Spleen (tissue), 11 donors: ENCODE measurements at regions not wholly inside any gene's neighbourhood (a gene's known extent, or its start where the extent isn't known, plus 50 kb on each side); places are given as distances from the start of the nearest gene placed in this dataset.
"Not testable (repeated sequence)": the region's sequence is repeated elsewhere in the genome, so short reads cannot be mapped to it uniquely, and the experiment has no call there.

Experiments
- DNase-seq: peaks from one replicate; pipeline ENCODE4 v3.0.0-alpha.2; 2020
- H3K27ac ChIP-seq, 8 donors: fragments of 200-600 bp; sonication (generic) in 7 of 8; 1 replicate in 4 of 8; 2 replicates in 4 of 8; pipeline versions ENCODE4 v1.5.0 to v1.8.0; 2016 to 2021; ENCODE audit warnings: inconsistent platforms in 4 of 8, mild to moderate bottlenecking in 4 of 8, moderate library complexity in 1 of 8
- H3K27me3 ChIP-seq, 7 donors: fragments of 200-600 bp; sonication (generic) in 6 of 7; replicated peaks in 1 of 7; 1 replicate in 4 of 7; 2 replicates in 3 of 7; pipeline versions ENCODE4 v1.5.0 to v1.8.0; 2016 to 2021; ENCODE audit warnings: inconsistent platforms in 3 of 7, mild to moderate bottlenecking in 1 of 7
- H3K36me3 ChIP-seq, 6 donors: fragments of 200-600 bp; sonication (generic) in 5 of 6; 1 replicate in 4 of 6; 2 replicates in 2 of 6; pipeline versions ENCODE4 v1.5.0 to v1.8.0; 2016 to 2021; ENCODE audit warnings: inconsistent platforms in 2 of 6
- H3K4me1 ChIP-seq, 6 donors: fragments of 200-600 bp; sonication (generic) in 5 of 6; 1 replicate in 3 of 6; 2 replicates in 3 of 6; pipeline versions ENCODE4 v1.5.0 to v1.8.0; 2016 to 2021; ENCODE audit warnings: inconsistent platforms in 3 of 6
- H3K4me3 ChIP-seq, 8 donors: fragments of 200-600 bp; sonication (generic) in 7 of 8; 1 replicate in 4 of 8; 2 replicates in 4 of 8; pipeline versions ENCODE4 v1.5.0 to v1.8.0; 2016 to 2021; ENCODE audit warnings: inconsistent platforms in 4 of 8, mild to moderate bottlenecking in 4 of 8, moderate library complexity in 2 of 8
- H3K9me3 ChIP-seq, 8 donors: fragments of 200-600 bp; sonication (generic) in 7 of 8; 1 replicate in 4 of 8; 2 replicates in 4 of 8; pipeline versions ENCODE4 v1.5.0 to v1.8.0; 2016 to 2021; ENCODE audit warnings: inconsistent platforms in 4 of 8
- CTCF ChIP-seq, 11 experiments: fragments of 200-600 bp in 7 of 11; fragments of 450-650 bp in 4 of 11; sonication (generic) in 4 of 11; IDR thresholded peaks in 8 of 11; conservative IDR thresholded peaks in 3 of 11; 1 replicate in 7 of 11; 2 replicates in 4 of 11; pipeline versions ENCODE4 v1.4.0 to v1.8.0; 2016 to 2021; ENCODE audit warnings: antibody characterized with exemption in 11 of 11, inconsistent platforms in 4 of 11, mild to moderate bottlenecking in 1 of 11
- POLR2A ChIP-seq, 3 donors: fragments of 450-650 bp; IDR thresholded peaks; one replicate each; pipeline ENCODE4 v1.5.1; 2017; ENCODE audit warnings: antibody characterized with exemption in 3 of 3, mild to moderate bottlenecking in 1 of 3
- POLR2AphosphoS5 ChIP-seq, 3 donors: sonication (generic); formaldehyde crosslinking; IDR thresholded peaks; one replicate each; pipeline ENCODE4 v1.5.1; 2017; ENCODE audit warnings: antibody characterized with exemption in 3 of 3
- WGBS, 5 donors: extraction: QIAGEN DNeasy Blood & Tissue Kit in 3 of 5; methylation state at CpG; one replicate each; pipeline versions ENCODE4 v1.1.5 to v1.1.7; 2013 to 2018; 5-methylcytosine and 5-hydroxymethylcytosine counted together
- intact Hi-C: fragments of 100-400 bp; cut with DNase I; formaldehyde crosslinking; loops from one replicate; pipeline ENCODE4 v1.15.0; 2023; ENCODE audit warnings: low total_unique reads
- donor health status: healthy with polysubstance abuse.
- donor health status: DM: no; HTN: no; CAD: no; lungs with moderate emphysema.
- donor health status: DM: no; HTN: no; CAD: no.
- donor health status: Bipolar disorder and iron deficiency.
- donor health status: healthy.
- donor health status: DM: no; HTN: no; CAD: no.
- donor health status: DM: yes; HTN: yes; CAD: no.

- peaks cover 0 to 5% (median 0%) of the 10 kb centered on the region in 8 donors for H3K9me3 ChIP-seq
- H3K4me3 ChIP-seq = no peak overlapping the region
- 73 to 95% (median 85%) methylated on average over 1 of the region's 1 CpG for WGBS, 5 donors
- no peak for DNase-seq
- no peaks in the 10 kb centered on the region for H3K36me3 ChIP-seq
- no peak overlapping the region for H3K27ac ChIP-seq
- intact Hi-C loops = no loop called here
- H3K27me3 ChIP-seq = peaks cover 0 to 13% (median 0%) of the 10 kb centered on the region in 7 donors
- no peak for TF ChIP-seq POLR2AphosphoS5 (IDR thresholded peaks at IDR 0.05)
- no peak for TF ChIP-seq POLR2A (IDR thresholded peaks at IDR 0.05)
- no peaks in the 10 kb centered on the region for H3K4me1 ChIP-seq
These were observed 80.9 kb upstream of the OR9Q1 start for GRCh38 chr11:57942808-57943207.

- WGBS, 5 donors = 89 to 96% (median 91%) methylated on average over 7 to 28 of the region's 28 CpGs
- H3K4me3 ChIP-seq, H3K27me3 ChIP-seq, DNase-seq, H3K27ac ChIP-seq, H3K4me1 ChIP-seq, H3K36me3 ChIP-seq, H3K9me3 ChIP-seq, intact Hi-C loops: not testable (repeated sequence)
These were observed 79.9 kb upstream of the OR9Q1 start for GRCh38 chr11:57943766-57944165.

GRCh38 chr11:57946628-57947027 is 77.1 kb upstream of the OR9Q1 start:
- intact Hi-C loops = no loop called here
- TF ChIP-seq CTCF (IDR thresholded peaks at IDR 0.05 in 8 of 11, conservative IDR thresholded peaks at IDR 0.05 in 3 of 11) (no peak), POLR2AphosphoS5 (IDR thresholded peaks at IDR 0.05) (no peak), POLR2A (IDR thresholded peaks at IDR 0.05) (no peak)

GRCh38 chr11:57964660-57965059 is 59.0 kb upstream of the OR9Q1 start:
- no peak overlapping the region for H3K27ac ChIP-seq
- intact Hi-C loops = no loop called here
- no peaks in the 10 kb centered on the region for H3K36me3 ChIP-seq
- H3K27me3 ChIP-seq = peaks cover 0 to 8% (median 0%) of the 10 kb centered on the region in 7 donors
- TF ChIP-seq POLR2A (IDR thresholded peaks at IDR 0.05) (no peak), POLR2AphosphoS5 (IDR thresholded peaks at IDR 0.05) (no peak), CTCF (IDR thresholded peaks at IDR 0.05 in 8 of 11, conservative IDR thresholded peaks at IDR 0.05 in 3 of 11) (no peak)
- H3K9me3 ChIP-seq = peaks cover 0 to 2% (median 0%) of the 10 kb centered on the region in 8 donors
- no peaks in the 10 kb centered on the region for H3K4me1 ChIP-seq
- no peak overlapping the region for H3K4me3 ChIP-seq
- WGBS, 5 donors = 88 to 94% (median 90%) methylated on average over 2 of the region's 2 CpGs
- no peak for DNase-seq

More at GRCh38 chr11:57946628-57947027, 77.1 kb upstream of the OR9Q1 start:
- H3K4me3 ChIP-seq = no peak overlapping the region
- H3K9me3 ChIP-seq = peaks cover 0 to 5% (median 0%) of the 10 kb centered on the region in 8 donors
- no peak for DNase-seq
- H3K36me3 ChIP-seq = no peaks in the 10 kb centered on the region
- 57 to 78% (median 61%) methylated on average over 2 of the region's 2 CpGs for WGBS, 5 donors
- H3K27ac ChIP-seq = no peak overlapping the region
- H3K27me3 ChIP-seq = peaks cover 0 to 5% (median 0%) of the 10 kb centered on the region in 7 donors
- no peaks in the 10 kb centered on the region for H3K4me1 ChIP-seq

GRCh38 chr11:57971272-57972012 is 52.2 kb upstream of the OR9Q1 start:
- Histone ChIP-seq H3K36me3 (no peaks in the 10 kb centered on the region), H3K9me3 (peaks cover 0 to 6% (median 0%) of the 10 kb centered on the region in 8 donors), H3K4me1 (no peaks in the 10 kb centered on the region), H3K4me3 (no peak overlapping the region), H3K27me3 (no peaks in the 10 kb centered on the region), H3K27ac (peak overlapping the region in 1 of 8 donors; percentile 36)
- WGBS, 5 donors = 74 to 92% (median 83%) methylated on average over 6 of the region's 6 CpGs
- no peak for TF ChIP-seq CTCF (IDR thresholded peaks at IDR 0.05 in 8 of 11, conservative IDR thresholded peaks at IDR 0.05 in 3 of 11)
- TF ChIP-seq POLR2AphosphoS5 (IDR thresholded peaks at IDR 0.05) = no peak
- TF ChIP-seq POLR2A (IDR thresholded peaks at IDR 0.05) = no peak
- intact Hi-C loops = no loop called here
- DNase-seq = no peak
